Bronchial epithelial cell (primary cell): ENCODE measurements at regions not wholly inside any gene's neighbourhood (a gene's known extent, or its start where the extent isn't known, plus 50 kb on each side); places are given as distances from the start of the nearest gene placed in this dataset.

Experiments used
- DNase-seq: peaks from one replicate; pipeline ENCODE4 v3.0.0-alpha.2; 2010; ENCODE audit warnings: low read depth
- FAIRE-seq: peaks from 2 replicates; lab custom pipeline; 2011; peaks lifted over from hg19 to GRCh38; lab: Jason Lieb, UNC
- H3K27me3 ChIP-seq: 2 replicates; pipeline ENCODE4 v1.5.1; 2011; ENCODE audit warnings: low read length; ENCODE audit not compliant: control insufficient read depth, insufficient read depth
- H3K36me3 ChIP-seq: 2 replicates; pipeline ENCODE4 v1.5.1; 2011; ENCODE audit warnings: low read length; ENCODE audit not compliant: control insufficient read depth, insufficient read depth
- H3K4me3 ChIP-seq: 2 replicates; pipeline ENCODE4 v1.5.1; 2011; ENCODE audit warnings: mild to moderate bottlenecking, low read depth, low read length, control low read depth
- CTCF ChIP-seq: IDR thresholded peaks from 2 replicates; pipeline ENCODE4 v1.5.1; 2011; ENCODE audit warnings: mild to moderate bottlenecking, moderate library complexity, low read length, control low read depth, inconsistent platforms; ENCODE audit not compliant: insufficient read depth, severe bottlenecking

GRCh38 chr1:189141056-189141455 is 1336.6 kb downstream of the BRINP3 start:
- no peak for TF ChIP-seq CTCF
- FAIRE-seq: no peak
- no peak for DNase-seq

GRCh38 chr1:189149547-189150375 is 1327.9 kb downstream of the BRINP3 start:
- H3K4me3 ChIP-seq: peak overlapping the region; percentile 14
- no peak for FAIRE-seq

More at GRCh38 chr1:189141056-189141455, 1336.6 kb downstream of the BRINP3 start:
- no peak overlapping the region for H3K4me3 ChIP-seq
- no peaks in the 10 kb centered on the region for H3K27me3 ChIP-seq
- no peaks in the 10 kb centered on the region for H3K36me3 ChIP-seq

GRCh38 chr1:189150624-189151023 is 1327.0 kb downstream of the BRINP3 start:
- no peak for FAIRE-seq
- DNase-seq: no peak
- no peak for TF ChIP-seq CTCF
- Histone ChIP-seq H3K36me3 (no peaks in the 10 kb centered on the region), H3K27me3 (no peaks in the 10 kb centered on the region), H3K4me3 (no peak overlapping the region)

More at GRCh38 chr1:189149547-189150375, 1327.9 kb downstream of the BRINP3 start:
- Histone ChIP-seq H3K36me3 (no peaks in the 10 kb centered on the region), H3K27me3 (no peaks in the 10 kb centered on the region)
- DNase-seq: no peak
- no peak for TF ChIP-seq CTCF

GRCh38 chr1:189151361-189151760 is 1326.3 kb downstream of the BRINP3 start:
- no peak overlapping the region for H3K4me3 ChIP-seq
- no peak for FAIRE-seq
- TF ChIP-seq CTCF: no peak
- no peaks in the 10 kb centered on the region for H3K36me3 ChIP-seq
- no peak for DNase-seq
- H3K27me3 ChIP-seq: no peaks in the 10 kb centered on the region

GRCh38 chr1:189152685-189153084 is 1325.0 kb downstream of the BRINP3 start:
- no peak for DNase-seq
- H3K27me3 ChIP-seq: no peaks in the 10 kb centered on the region
- H3K36me3 ChIP-seq: no peaks in the 10 kb centered on the region
- H3K4me3 ChIP-seq: no peak overlapping the region
- no peak for FAIRE-seq
- no peak for TF ChIP-seq CTCF

GRCh38 chr1:189158155-189158554 is 1319.5 kb downstream of the BRINP3 start:
- FAIRE-seq (no peak), DNase-seq (no peak)
- Histone ChIP-seq H3K36me3 (no peaks in the 10 kb centered on the region), H3K4me3 (no peak overlapping the region), H3K27me3 (no peaks in the 10 kb centered on the region)
- no peak for TF ChIP-seq CTCF
